Kidney (tissue), 13 donors: ENCODE measurements at regions not wholly inside any gene's neighbourhood (a gene's known extent, or its start where the extent isn't known, plus 50 kb on each side); places are given as distances from the start of the nearest gene placed in this dataset.

Source experiments
- DNase-seq, 5 donors: peaks; one replicate each; pipeline ENCODE4 v3.0.0-alpha.2; 2013 to 2020
- FAIRE-seq: peaks from 2 replicates; lab custom pipeline; 2012; peaks lifted over from hg19 to GRCh38; lab: Jason Lieb, UNC
- H3K27ac ChIP-seq, 2 donors: one replicate each; pipeline ENCODE4 v1.7.0; 2013; ENCODE audit warnings: low read depth in 2 of 2, low read length in 2 of 2, inconsistent platforms in 1 of 2
- H3K27me3 ChIP-seq: one replicate; pipeline ENCODE4 v1.7.1; 2013; ENCODE audit warnings: low read length, inconsistent platforms; ENCODE audit not compliant: control insufficient read depth, insufficient read depth
- H3K36me3 ChIP-seq, 3 donors: one replicate each; pipeline versions ENCODE4 v1.7.0 to v1.7.1; 2013; ENCODE audit warnings: low read length in 3 of 3, control low read depth in 1 of 3, inconsistent platforms in 1 of 3; ENCODE audit not compliant: insufficient read depth in 3 of 3, control insufficient read depth in 2 of 3
- H3K4me1 ChIP-seq, 3 donors: one replicate each; pipeline versions ENCODE4 v1.7.0 to v1.7.1; 2013; ENCODE audit warnings: low read length in 3 of 3, inconsistent platforms in 1 of 3, low read depth in 1 of 3; ENCODE audit not compliant: control insufficient read depth in 2 of 3, insufficient read depth in 2 of 3
- H3K4me3 ChIP-seq, 3 donors: one replicate each; pipeline versions ENCODE4 v1.7.0 to v1.8.1; 2013; ENCODE audit warnings: low read length in 3 of 3, control low read depth in 1 of 3, inconsistent platforms in 1 of 3
- H3K9ac ChIP-seq, 3 donors: one replicate each; pipeline versions ENCODE4 v1.7.0 to v1.7.1; 2013; ENCODE audit warnings: low read length in 3 of 3, control low read depth in 1 of 3, inconsistent platforms in 1 of 3
- H3K9me3 ChIP-seq, 3 donors: one replicate each; pipeline versions ENCODE4 v1.7.0 to v1.7.1; 2013; ENCODE audit warnings: low read length in 3 of 3, control low read depth in 1 of 3, inconsistent platforms in 1 of 3; ENCODE audit not compliant: control insufficient read depth in 2 of 3, insufficient read depth in 1 of 3
- CTCF ChIP-seq: IDR thresholded peaks from 3 replicates; pipeline ENCODE4 v1.5.1; 2012; ENCODE audit warnings: mild to moderate bottlenecking, moderate library complexity, borderline replicate concordance; ENCODE audit not compliant: insufficient read depth; ENCODE audit errors: extremely low read depth
- intact Hi-C: fragments of 100-400 bp; cut with DNase I; formaldehyde crosslinking; loops from one replicate; pipeline ENCODE4 v1.11.1; 2022
- donor health status: control.
- donor health status: control.
- donor health status: control.
- donor health status: control.
- donor health status: control.
- donor health status: DM: yes; HTN: yes; CAD: no.
- donor health status: Normal renal cell carcinoma (clear cell type).

- intact Hi-C loops: no loop called here
These were observed 123.2 kb upstream of the WNT4 start for GRCh38 chr1:22266141-22266540.

GRCh38 chr1:22267413-22268175 is 124.7 kb upstream of the WNT4 start:
- FAIRE-seq: no peak
- Histone ChIP-seq H3K36me3 (no peaks in the 10 kb centered on the region), H3K9ac (no peak overlapping the region), H3K27ac (no peak overlapping the region), H3K27me3 (no peaks in the 10 kb centered on the region), H3K4me1 (no peaks in the 10 kb centered on the region), H3K4me3 (no peak overlapping the region), H3K9me3 (no peaks in the 10 kb centered on the region)
- intact Hi-C loops: no loop called here
- TF ChIP-seq CTCF: no peak
- peak in 4 of 5 donors; percentile 92 to 94 (median 93) for DNase-seq

More at GRCh38 chr1:22266141-22266540, 123.2 kb upstream of the WNT4 start:
- DNase-seq (peak in 3 of 5 donors; percentile 47 to 74 (median 53)), FAIRE-seq (no peak)
- Histone ChIP-seq H3K36me3 (no peaks in the 10 kb centered on the region), H3K27ac (no peak overlapping the region), H3K4me3 (no peak overlapping the region), H3K9ac (no peak overlapping the region), H3K9me3 (no peaks in the 10 kb centered on the region), H3K4me1 (no peaks in the 10 kb centered on the region), H3K27me3 (no peaks in the 10 kb centered on the region)
- no peak for TF ChIP-seq CTCF

GRCh38 chr1:22268327-22268726 is 125.4 kb upstream of the WNT4 start:
- H3K27ac ChIP-seq: no peak overlapping the region
- H3K4me3 ChIP-seq: no peak overlapping the region
- H3K9me3 ChIP-seq: no peaks in the 10 kb centered on the region
- no peaks in the 10 kb centered on the region for H3K36me3 ChIP-seq
- H3K27me3 ChIP-seq: no peaks in the 10 kb centered on the region
- no peaks in the 10 kb centered on the region for H3K4me1 ChIP-seq
- no peak for FAIRE-seq
- H3K9ac ChIP-seq: no peak overlapping the region
- DNase-seq: peak in 1 of 5 donors; percentile 61
- TF ChIP-seq CTCF: no peak
- intact Hi-C loops: no loop called here
